ENCODE measurements at regions not wholly inside any gene's neighbourhood (a gene's known extent, or its start where the extent isn't known, plus 50 kb on each side); places are given as distances from the start of the nearest gene placed in this dataset.

DNA sequence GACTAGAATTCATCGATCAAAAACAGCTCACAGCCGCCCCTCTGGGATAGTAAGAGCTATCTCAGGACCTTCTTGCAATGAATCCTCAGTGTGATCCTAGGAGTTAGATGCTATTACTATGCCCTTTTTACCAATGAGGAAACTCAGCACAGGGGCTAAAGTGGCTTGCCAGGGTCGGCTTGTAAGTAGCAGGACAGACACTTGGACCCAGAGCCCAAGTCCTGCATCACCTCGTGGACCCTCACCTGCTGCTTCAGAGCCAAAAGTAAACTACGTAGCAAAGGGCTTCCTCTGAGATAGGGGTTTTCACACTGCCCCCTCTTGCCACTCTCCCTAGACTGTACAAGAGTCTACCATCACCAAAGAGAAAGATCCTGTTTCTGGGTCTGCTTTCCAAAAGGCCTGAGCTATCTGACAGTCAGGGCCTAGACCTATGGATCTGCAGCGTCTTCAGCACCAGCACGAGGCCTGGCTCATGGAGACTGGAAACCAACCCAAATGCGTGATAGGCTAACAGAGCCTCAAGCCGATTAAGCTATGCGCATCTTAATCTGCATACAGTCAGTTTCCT, 172.3 kb downstream of the ANKRD60 start:
- no peaks in the 10 kb centered on the region for H3K36me3 ChIP-seq
- peaks cover 0 to 17% (median 10%) of the 10 kb centered on the region in 9 donors for H3K4me1 ChIP-seq
- intact Hi-C loops (cut with DNase I): no loop called here
- TF ChIP-seq, protein P1, sequence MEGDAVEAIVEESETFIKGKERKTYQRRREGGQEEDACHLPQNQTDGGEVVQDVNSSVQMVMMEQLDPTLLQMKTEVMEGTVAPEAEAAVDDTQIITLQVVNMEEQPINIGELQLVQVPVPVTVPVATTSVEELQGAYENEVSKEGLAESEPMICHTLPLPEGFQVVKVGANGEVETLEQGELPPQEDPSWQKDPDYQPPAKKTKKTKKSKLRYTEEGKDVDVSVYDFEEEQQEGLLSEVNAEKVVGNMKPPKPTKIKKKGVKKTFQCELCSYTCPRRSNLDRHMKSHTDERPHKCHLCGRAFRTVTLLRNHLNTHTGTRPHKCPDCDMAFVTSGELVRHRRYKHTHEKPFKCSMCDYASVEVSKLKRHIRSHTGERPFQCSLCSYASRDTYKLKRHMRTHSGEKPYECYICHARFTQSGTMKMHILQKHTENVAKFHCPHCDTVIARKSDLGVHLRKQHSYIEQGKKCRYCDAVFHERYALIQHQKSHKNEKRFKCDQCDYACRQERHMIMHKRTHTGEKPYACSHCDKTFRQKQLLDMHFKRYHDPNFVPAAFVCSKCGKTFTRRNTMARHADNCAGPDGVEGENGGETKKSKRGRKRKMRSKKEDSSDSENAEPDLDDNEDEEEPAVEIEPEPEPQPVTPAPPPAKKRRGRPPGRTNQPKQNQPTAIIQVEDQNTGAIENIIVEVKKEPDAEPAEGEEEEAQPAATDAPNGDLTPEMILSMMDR (IDR thresholded peaks at IDR 0.05): no peak
- no peak overlapping the region for H3K27ac ChIP-seq
- WGBS, 2 donors: 93% methylated on average over 10 of the region's 10 CpGs
- peaks cover 0 to 11% (median 0%) of the 10 kb centered on the region in 7 donors for H3K27me3 ChIP-seq
- ATAC-seq (no peak), DNase-seq (peak in 1 of 2 donors; percentile 1)
- H3K4me3 ChIP-seq: no peak overlapping the region
- peaks cover 0 to 19% (median 5%) of the 10 kb centered on the region in 11 donors for H3K9me3 ChIP-seq

DNA sequence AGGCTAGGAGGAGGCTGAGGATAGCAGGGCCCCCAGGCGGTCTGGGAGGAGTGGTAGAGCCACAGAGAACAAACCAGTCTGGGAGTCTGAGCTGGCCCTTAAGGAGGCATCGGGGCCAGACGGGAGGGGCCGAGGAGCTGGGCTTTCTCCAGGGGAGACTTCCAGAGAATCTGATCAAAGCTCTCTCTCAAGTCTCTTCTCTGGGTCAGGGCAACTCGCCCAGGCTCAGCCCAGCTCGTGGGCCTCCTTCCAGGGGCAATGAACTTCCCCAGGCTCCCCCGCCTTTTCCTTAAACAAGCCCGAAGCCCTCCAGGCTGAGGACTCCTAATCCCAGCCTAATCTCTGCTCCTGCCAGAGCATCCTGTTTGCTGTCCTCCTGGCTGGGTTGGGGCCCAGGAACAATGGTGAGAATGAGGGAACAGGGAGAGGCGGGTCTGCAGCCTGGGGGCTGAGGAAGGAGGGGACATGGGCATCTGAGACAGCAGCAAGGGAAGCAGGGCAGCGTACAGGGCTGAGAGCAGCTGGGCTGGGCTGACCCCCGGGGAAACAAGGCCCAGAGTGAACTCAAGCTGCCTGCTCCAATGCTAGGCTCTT, 173.6 kb downstream of the ANKRD60 start:
- Histone ChIP-seq H3K4me1 (peaks cover 0 to 17% (median 10%) of the 10 kb centered on the region in 9 donors), H3K9me3 (peaks cover 0 to 13% (median 9%) of the 10 kb centered on the region in 11 donors), H3K27me3 (peaks cover 0 to 11% (median 0%) of the 10 kb centered on the region in 7 donors), H3K4me3 (no peak overlapping the region), H3K36me3 (no peaks in the 10 kb centered on the region), H3K27ac (peak overlapping the region in 3 of 10 donors; percentile 18 to 56 (median 47))
- DNase-seq: peak in 1 of 2 donors; percentile 48
- 25 to 28% methylated on average over 11 of the region's 11 CpGs for WGBS, 2 donors
- TF ChIP-seq, protein P1 (IDR thresholded peaks at IDR 0.05): no peak
- intact Hi-C loops (cut with DNase I): no loop called here
- ATAC-seq: peak; percentile 41 to 84 (median 62)

- intact Hi-C loops (cut with DNase I): no loop called here
- H3K27ac ChIP-seq: peak overlapping the region in 3 of 10 donors; percentile 18 to 56 (median 47)
- WGBS, 2 donors: 59 to 60% methylated on average over 6 of the region's 6 CpGs
- H3K4me1 ChIP-seq: peaks cover 0 to 17% (median 10%) of the 10 kb centered on the region in 9 donors
- ATAC-seq (no peak), DNase-seq (no peak)
- TF ChIP-seq, protein P1 (IDR thresholded peaks at IDR 0.05): no peak
- peaks cover 0 to 14% (median 0%) of the 10 kb centered on the region in 7 donors for H3K27me3 ChIP-seq
- H3K36me3 ChIP-seq: no peaks in the 10 kb centered on the region
- no peak overlapping the region for H3K4me3 ChIP-seq
- H3K9me3 ChIP-seq: peaks cover 0 to 13% (median 9%) of the 10 kb centered on the region in 11 donors
Measured at GRCh38 chr20:58054082-58054779, 174.2 kb downstream of the ANKRD60 start.

GRCh38 chr20:58053391-58054055, 174.9 kb downstream of the ANKRD60 start:
- 86 to 87% methylated on average over 10 of the region's 10 CpGs for WGBS, 2 donors
- H3K27me3 ChIP-seq: peaks cover 0 to 14% (median 0%) of the 10 kb centered on the region in 7 donors
- intact Hi-C loops (cut with DNase I): no loop called here
- DNase-seq (no peak), ATAC-seq (no peak)
- H3K27ac ChIP-seq: no peak overlapping the region
- TF ChIP-seq, protein P1 (IDR thresholded peaks at IDR 0.05): no peak
- H3K4me1 ChIP-seq: peaks cover 0 to 17% (median 10%) of the 10 kb centered on the region in 9 donors
- H3K36me3 ChIP-seq: no peaks in the 10 kb centered on the region
- H3K4me3 ChIP-seq: no peak overlapping the region
- peaks cover 0 to 13% (median 9%) of the 10 kb centered on the region in 11 donors for H3K9me3 ChIP-seq

All from heart right ventricle (tissue), 16 donors.